ENCODE measurements at regions not wholly inside any gene's neighbourhood (a gene's known extent, or its start where the extent isn't known, plus 50 kb on each side); places are given as distances from the start of the nearest gene placed in this dataset.

DNA sequence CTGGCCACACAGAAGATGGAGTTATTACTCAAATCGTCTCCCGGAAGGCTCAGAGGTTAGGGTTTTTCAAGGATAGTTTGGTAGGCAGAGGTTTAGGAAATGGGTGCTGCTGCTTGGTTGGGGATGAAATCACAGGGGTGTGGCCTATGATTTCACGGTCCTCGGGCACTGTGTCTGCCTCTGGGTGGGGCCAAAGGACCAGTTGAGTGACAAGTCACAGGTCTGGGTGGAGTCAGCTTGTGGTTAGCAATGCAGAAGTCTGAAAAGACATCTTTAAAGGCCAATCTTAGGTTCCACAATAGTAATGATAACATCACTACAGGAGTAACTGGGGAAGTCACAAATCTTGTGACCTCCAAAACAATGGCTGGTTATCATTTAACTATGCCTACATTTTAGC, 387.8 kb downstream of the ZNF521 start:
- Histone ChIP-seq H3K9me3 (peaks cover 0 to 2% of the 10 kb centered on the region in 2 donors), H3K4me1 (no peaks in the 10 kb centered on the region), H3K36me3 (no peaks in the 10 kb centered on the region), H3K27ac (no peak overlapping the region), H3K27me3 (no peaks in the 10 kb centered on the region), H3K4me3 (no peak overlapping the region)
- TF ChIP-seq POLR2AphosphoS5 (IDR thresholded peaks at IDR 0.05) = no peak
- TF ChIP-seq, protein P1, sequence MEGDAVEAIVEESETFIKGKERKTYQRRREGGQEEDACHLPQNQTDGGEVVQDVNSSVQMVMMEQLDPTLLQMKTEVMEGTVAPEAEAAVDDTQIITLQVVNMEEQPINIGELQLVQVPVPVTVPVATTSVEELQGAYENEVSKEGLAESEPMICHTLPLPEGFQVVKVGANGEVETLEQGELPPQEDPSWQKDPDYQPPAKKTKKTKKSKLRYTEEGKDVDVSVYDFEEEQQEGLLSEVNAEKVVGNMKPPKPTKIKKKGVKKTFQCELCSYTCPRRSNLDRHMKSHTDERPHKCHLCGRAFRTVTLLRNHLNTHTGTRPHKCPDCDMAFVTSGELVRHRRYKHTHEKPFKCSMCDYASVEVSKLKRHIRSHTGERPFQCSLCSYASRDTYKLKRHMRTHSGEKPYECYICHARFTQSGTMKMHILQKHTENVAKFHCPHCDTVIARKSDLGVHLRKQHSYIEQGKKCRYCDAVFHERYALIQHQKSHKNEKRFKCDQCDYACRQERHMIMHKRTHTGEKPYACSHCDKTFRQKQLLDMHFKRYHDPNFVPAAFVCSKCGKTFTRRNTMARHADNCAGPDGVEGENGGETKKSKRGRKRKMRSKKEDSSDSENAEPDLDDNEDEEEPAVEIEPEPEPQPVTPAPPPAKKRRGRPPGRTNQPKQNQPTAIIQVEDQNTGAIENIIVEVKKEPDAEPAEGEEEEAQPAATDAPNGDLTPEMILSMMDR (IDR thresholded peaks at IDR 0.05) = no peak
- TF ChIP-seq POLR2A (IDR thresholded peaks at IDR 0.05) = no peak
- DNase-seq (ENCODE audit: low spot score in 2 of 2) = no peak
- intact Hi-C loops (cut with DNase I; ENCODE audit: low total_unique reads) = no loop called here

DNA sequence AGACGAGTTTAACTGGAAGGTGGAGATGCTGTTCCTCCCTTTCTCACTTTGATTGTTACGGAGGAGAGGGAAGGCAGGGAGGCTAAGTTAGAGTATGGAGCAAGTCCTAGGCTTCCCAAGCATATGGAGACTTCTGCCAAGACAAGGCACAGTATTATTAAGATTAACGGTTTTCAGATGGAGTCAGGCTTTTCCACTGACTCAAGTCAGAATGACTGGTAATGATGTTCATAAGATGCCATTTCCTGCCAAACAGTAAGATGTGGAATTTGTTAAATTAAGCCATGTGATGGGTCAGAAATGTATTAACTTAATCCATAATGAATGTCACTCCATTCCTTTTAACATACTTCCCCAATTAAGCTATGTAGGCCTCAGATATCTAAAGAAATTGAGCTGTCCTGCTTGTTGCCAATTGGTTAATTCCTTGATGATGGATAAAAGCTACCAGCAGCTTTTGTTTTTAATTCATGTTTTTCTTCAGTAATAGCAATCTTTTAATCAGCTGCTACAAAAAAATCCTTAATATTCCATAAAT, 383.7 kb downstream of the ZNF521 start:
- no peak for DNase-seq (ENCODE audit: low spot score in 2 of 2)
- no peak overlapping the region for H3K27ac ChIP-seq
- TF ChIP-seq POLR2A (IDR thresholded peaks at IDR 0.05) (no peak), POLR2AphosphoS5 (IDR thresholded peaks at IDR 0.05) (no peak)
- TF ChIP-seq, protein P1 (IDR thresholded peaks at IDR 0.05) = no peak
- H3K4me1 ChIP-seq = no peaks in the 10 kb centered on the region
- no peaks in the 10 kb centered on the region for H3K27me3 ChIP-seq
- H3K36me3 ChIP-seq = no peaks in the 10 kb centered on the region
- H3K4me3 ChIP-seq = no peak overlapping the region
- intact Hi-C loops (cut with DNase I; ENCODE audit: low total_unique reads) = loop anchor here (5.0 kb wide), 1 partner anchor 484 kb away; no protein-coding TSS in a partner anchor
- no peaks in the 10 kb centered on the region for H3K9me3 ChIP-seq

DNA sequence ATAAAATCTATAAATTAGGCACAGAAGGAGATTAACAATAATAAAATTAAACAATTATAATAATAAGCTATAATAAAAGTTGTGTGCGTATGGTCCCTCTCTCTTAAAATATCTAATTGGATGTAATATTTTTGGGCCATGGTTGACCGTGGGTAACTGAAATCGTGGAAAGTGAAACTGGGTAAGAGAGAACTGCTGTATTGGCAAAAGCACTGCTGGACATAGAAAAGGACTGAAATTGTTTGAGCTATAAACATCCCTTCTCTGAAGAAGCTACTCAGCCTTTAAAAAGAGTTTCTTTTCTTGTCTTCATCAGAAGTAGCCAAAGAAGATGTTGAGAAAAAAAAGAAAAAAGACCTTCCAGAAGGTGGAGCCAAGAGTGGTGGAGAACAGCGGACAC, 379.4 kb downstream of the ZNF521 start:
- intact Hi-C loops (cut with DNase I; ENCODE audit: low total_unique reads) = no loop called here
- Histone ChIP-seq H3K9me3 (no peaks in the 10 kb centered on the region), H3K36me3 (no peaks in the 10 kb centered on the region), H3K27ac (no peak overlapping the region), H3K4me1 (no peaks in the 10 kb centered on the region), H3K4me3 (no peak overlapping the region), H3K27me3 (no peaks in the 10 kb centered on the region)
- TF ChIP-seq POLR2AphosphoS5 (IDR thresholded peaks at IDR 0.05) (no peak), POLR2A (IDR thresholded peaks at IDR 0.05) (no peak)
- TF ChIP-seq, protein P1 (IDR thresholded peaks at IDR 0.05) = no peak
- DNase-seq (ENCODE audit: low spot score in 2 of 2) = no peak

DNA sequence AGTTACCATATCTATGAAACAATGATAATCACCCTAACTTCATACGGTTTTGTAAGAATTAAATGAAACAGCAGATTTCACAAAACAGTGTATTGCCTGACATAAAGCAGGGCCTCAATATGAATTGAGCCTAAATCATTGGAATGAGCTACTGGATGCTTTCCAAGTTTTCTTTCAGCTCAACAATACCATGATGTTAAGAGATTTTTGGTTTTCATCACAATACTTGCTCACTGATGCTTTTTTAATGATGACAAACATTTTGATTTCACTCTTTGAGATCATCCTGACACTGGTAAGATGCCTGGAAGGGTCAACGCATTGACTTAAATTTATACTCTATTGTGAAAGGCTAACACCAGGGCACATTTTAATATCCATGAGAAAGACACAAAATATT, 377.5 kb downstream of the ZNF521 start:
- no peaks in the 10 kb centered on the region for H3K27me3 ChIP-seq
- intact Hi-C loops (cut with DNase I; ENCODE audit: low total_unique reads) = no loop called here
- no peaks in the 10 kb centered on the region for H3K4me1 ChIP-seq
- DNase-seq (ENCODE audit: low spot score in 2 of 2) = no peak
- no peaks in the 10 kb centered on the region for H3K9me3 ChIP-seq
- no peak overlapping the region for H3K4me3 ChIP-seq
- no peaks in the 10 kb centered on the region for H3K36me3 ChIP-seq
- no peak overlapping the region for H3K27ac ChIP-seq
- TF ChIP-seq, protein P1 (IDR thresholded peaks at IDR 0.05) = no peak
- no peak for TF ChIP-seq POLR2AphosphoS5 (IDR thresholded peaks at IDR 0.05)
- TF ChIP-seq POLR2A (IDR thresholded peaks at IDR 0.05) = no peak

DNA sequence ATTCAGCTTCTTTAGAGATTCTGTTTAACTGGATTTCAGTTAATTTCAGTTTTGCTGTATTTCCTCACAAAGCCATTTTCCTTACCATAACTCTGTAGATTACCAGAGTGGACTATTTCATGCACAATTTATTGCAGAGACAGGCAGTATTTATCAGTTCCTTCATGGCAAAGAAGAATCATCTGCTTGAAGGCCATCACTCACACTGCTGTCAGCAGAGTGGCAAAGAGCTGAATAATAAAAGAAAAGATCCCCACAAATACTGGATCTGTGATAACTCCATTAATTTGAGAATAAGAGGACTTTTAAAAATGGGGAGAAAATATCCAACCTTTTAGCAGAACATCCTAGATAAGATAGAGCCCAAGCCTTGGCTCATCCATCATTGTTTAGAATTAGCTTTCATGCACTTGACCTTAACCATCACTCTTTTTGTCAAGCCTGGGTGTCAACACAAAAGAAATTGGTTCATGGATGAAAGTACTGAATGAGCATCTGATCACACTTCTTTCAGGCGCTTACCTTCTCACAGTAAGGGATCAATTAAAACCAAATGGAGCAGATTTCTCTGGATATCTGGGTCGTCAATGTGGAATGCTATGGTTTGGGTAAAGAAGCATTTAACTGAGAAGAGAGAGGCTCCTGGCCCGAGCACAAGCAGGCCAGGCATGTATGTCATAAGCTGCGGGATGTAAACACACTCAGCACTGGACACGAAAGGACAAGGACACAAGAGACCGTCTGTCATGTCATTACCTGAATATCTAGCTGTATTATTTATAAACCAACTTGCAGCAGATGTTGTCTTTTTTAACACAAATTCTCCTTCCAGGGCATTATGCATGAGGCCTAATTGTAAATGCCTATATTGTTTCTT, 376.2 kb downstream of the ZNF521 start:
- no peak for TF ChIP-seq POLR2A (IDR thresholded peaks at IDR 0.05)
- no peak for TF ChIP-seq POLR2AphosphoS5 (IDR thresholded peaks at IDR 0.05)
- TF ChIP-seq, protein P1 (IDR thresholded peaks at IDR 0.05) = no peak
- no peaks in the 10 kb centered on the region for H3K36me3 ChIP-seq
- H3K9me3 ChIP-seq = no peaks in the 10 kb centered on the region
- no peak overlapping the region for H3K4me3 ChIP-seq
- no peak for DNase-seq (ENCODE audit: low spot score in 2 of 2)
- no peaks in the 10 kb centered on the region for H3K27me3 ChIP-seq
- no peaks in the 10 kb centered on the region for H3K4me1 ChIP-seq
- intact Hi-C loops (cut with DNase I; ENCODE audit: low total_unique reads) = no loop called here
- no peak overlapping the region for H3K27ac ChIP-seq
